HG03064 (cell line): ENCODE measurements at regions not wholly inside any gene's neighbourhood (a gene's known extent, or its start where the extent isn't known, plus 50 kb on each side); places are given as distances from the start of the nearest gene placed in this dataset.
"Not testable (repeated sequence)": the region's sequence is repeated elsewhere in the genome, so short reads cannot be mapped to it uniquely, and the experiment has no call there.

Experiments
- ATAC-seq: cut with Tn5 transposase; IDR thresholded peaks from one replicate; pipeline ENCODE4 v1.9.1; 2021; ENCODE audit warnings: low read depth; ENCODE audit not compliant: unreplicated experiment

- no peak for ATAC-seq
These were observed 357.6 kb downstream of the RAD51AP2 start for GRCh38 chr2:17160594-17160993.

- no peak for ATAC-seq
These were observed 362.2 kb downstream of the RAD51AP2 start for GRCh38 chr2:17156086-17156485.

GRCh38 chr2:17149945-17150344 is 368.3 kb downstream of the RAD51AP2 start:
- no peak for ATAC-seq

GRCh38 chr2:17148407-17149145 is 369.7 kb downstream of the RAD51AP2 start:
- ATAC-seq, result no peak

- ATAC-seq, result no peak
These were observed 371.9 kb downstream of the RAD51AP2 start for GRCh38 chr2:17146358-17146757.

- ATAC-seq, result no peak
These were observed 381.4 kb downstream of the RAD51AP2 start for GRCh38 chr2:17136877-17137276.

- no peak for ATAC-seq
These were observed 382.0 kb downstream of the RAD51AP2 start for GRCh38 chr2:17136231-17136630.

- ATAC-seq, result no peak
These were observed 382.6 kb downstream of the RAD51AP2 start for GRCh38 chr2:17135619-17136018.

- ATAC-seq, result no peak
These were observed 385.1 kb downstream of the RAD51AP2 start for GRCh38 chr2:17133052-17133671.

- ATAC-seq, result not testable (repeated sequence)
These were observed 387.6 kb downstream of the RAD51AP2 start for GRCh38 chr2:17130627-17131026.

GRCh38 chr2:17125989-17126620 is 392.1 kb downstream of the RAD51AP2 start:
- ATAC-seq, result no peak

- ATAC-seq, result no peak
These were observed 393.5 kb downstream of the RAD51AP2 start for GRCh38 chr2:17124575-17125318.

GRCh38 chr2:17122887-17123501 is 395.2 kb downstream of the RAD51AP2 start:
- no peak for ATAC-seq

- ATAC-seq, result no peak
These were observed 402.8 kb downstream of the RAD51AP2 start for GRCh38 chr2:17115466-17115865.

GRCh38 chr2:17115042-17115441 is 403.2 kb downstream of the RAD51AP2 start:
- ATAC-seq, result no peak

GRCh38 chr2:17107871-17108270 is 410.4 kb downstream of the RAD51AP2 start:
- no peak for ATAC-seq

- no peak for ATAC-seq
These were observed 411.1 kb downstream of the RAD51AP2 start for GRCh38 chr2:17107151-17107550.

- no peak for ATAC-seq
These were observed 411.8 kb downstream of the RAD51AP2 start for GRCh38 chr2:17106418-17106817.

GRCh38 chr2:17104454-17104853 is 413.8 kb downstream of the RAD51AP2 start:
- no peak for ATAC-seq

GRCh38 chr2:17101596-17101995 is 416.6 kb downstream of the RAD51AP2 start:
- ATAC-seq, result no peak

GRCh38 chr2:17101091-17101490 is 417.1 kb downstream of the RAD51AP2 start:
- ATAC-seq, result no peak
